Neural progenitor cell (in vitro differentiated cells): ENCODE measurements at regions not wholly inside any gene's neighbourhood (a gene's known extent, or its start where the extent isn't known, plus 50 kb on each side); places are given as distances from the start of the nearest gene placed in this dataset.
"Not testable (repeated sequence)": the region's sequence is repeated elsewhere in the genome, so short reads cannot be mapped to it uniquely, and the experiment has no call there.

Source experiments
- DNase-seq: peaks from one replicate; pipeline ENCODE4 v3.0.0-alpha.2; 2016; ENCODE audit warnings: low spot score
- H2AFZ ChIP-seq: fragments of 200-600 bp; sonication (generic); replicated peaks from 2 replicates; pipeline ENCODE4 v1.6.1; 2016; ENCODE audit warnings: antibody characterized with exemption
- H3F3A ChIP-seq: fragments of 200-600 bp; sonication (generic); 2 replicates; pipeline ENCODE4 v1.6.1; 2016; ENCODE audit warnings: antibody characterized with exemption, low read depth
- H3K27ac ChIP-seq: fragments of 200-600 bp; sonication (generic); 2 replicates; pipeline ENCODE4 v1.5.1; 2016; ENCODE audit warnings: mild to moderate bottlenecking
- H3K27me3 ChIP-seq: fragments of 200-600 bp; sonication (generic); 2 replicates; pipeline ENCODE4 v1.6.1; 2016; ENCODE audit warnings: mild to moderate bottlenecking, moderate library complexity
- H3K36me3 ChIP-seq: fragments of 200-600 bp; sonication (generic); 2 replicates; pipeline ENCODE4 v1.5.1; 2016
- H3K4me1 ChIP-seq: fragments of 200-600 bp; sonication (generic); 2 replicates; pipeline ENCODE4 v1.6.1; 2016; ENCODE audit warnings: mixed run types
- H3K4me2 ChIP-seq: fragments of 200-600 bp; sonication (generic); 2 replicates; pipeline ENCODE4 v1.6.1; 2016
- H3K4me3 ChIP-seq: fragments of 200-600 bp; sonication (generic); 2 replicates; pipeline ENCODE4 v1.5.1; 2016
- H3K79me2 ChIP-seq: fragments of 200-600 bp; sonication (generic); 2 replicates; pipeline ENCODE4 v1.6.1; 2016; ENCODE audit warnings: low read depth
- H3K9ac ChIP-seq: fragments of 200-600 bp; sonication (generic); 2 replicates; pipeline ENCODE4 v1.6.1; 2016
- H3K9me3 ChIP-seq: fragments of 200-600 bp; sonication (generic); 2 replicates; pipeline ENCODE4 v1.5.1; 2016; ENCODE audit warnings: low read depth
- H4K20me1 ChIP-seq: fragments of 200-600 bp; sonication (generic); 2 replicates; pipeline ENCODE4 v1.6.1; 2016; ENCODE audit warnings: low read depth
- H3K27ac Mint-ChIP-seq: 3 replicates; pipeline ENCODE4 v1.8.0; 2021; ENCODE audit warnings: mixed read lengths
- H3K27me3 Mint-ChIP-seq: 2 replicates; pipeline ENCODE4 v1.8.0; 2022; ENCODE audit warnings: low read depth, mild to moderate bottlenecking, inconsistent platforms, moderate library complexity, mixed read lengths; ENCODE audit not compliant: insufficient read depth
- H3K36me3 Mint-ChIP-seq: 3 replicates; pipeline ENCODE4 v1.8.0; 2021; ENCODE audit warnings: mixed read lengths
- H3K4me1 Mint-ChIP-seq: 3 replicates; pipeline ENCODE4 v1.8.0; 2021; ENCODE audit warnings: mixed read lengths
- H3K4me3 Mint-ChIP-seq: 3 replicates; pipeline ENCODE4 v1.8.0; 2021; ENCODE audit warnings: mild to moderate bottlenecking, moderate library complexity, mixed read lengths
- H3K9me3 Mint-ChIP-seq: 3 replicates; pipeline ENCODE4 v1.8.0; 2020; ENCODE audit warnings: mixed read lengths
- CTCF ChIP-seq: fragments of 200-600 bp; sonication (generic); IDR thresholded peaks from 2 replicates; pipeline ENCODE4 v1.5.1; 2017; ENCODE audit warnings: antibody characterized with exemption, mild to moderate bottlenecking
- EZH2 ChIP-seq: fragments of 200-600 bp; sonication (generic); IDR thresholded peaks from 2 replicates; pipeline ENCODE4 v1.6.1; 2017; ENCODE audit warnings: antibody characterized with exemption, mild to moderate bottlenecking, moderate library complexity
- EZH2phosphoT487 ChIP-seq: fragments of 200-600 bp; sonication (generic); IDR thresholded peaks from 2 replicates; pipeline ENCODE4 v1.6.1; 2017; ENCODE audit warnings: antibody characterized with exemption

DNA sequence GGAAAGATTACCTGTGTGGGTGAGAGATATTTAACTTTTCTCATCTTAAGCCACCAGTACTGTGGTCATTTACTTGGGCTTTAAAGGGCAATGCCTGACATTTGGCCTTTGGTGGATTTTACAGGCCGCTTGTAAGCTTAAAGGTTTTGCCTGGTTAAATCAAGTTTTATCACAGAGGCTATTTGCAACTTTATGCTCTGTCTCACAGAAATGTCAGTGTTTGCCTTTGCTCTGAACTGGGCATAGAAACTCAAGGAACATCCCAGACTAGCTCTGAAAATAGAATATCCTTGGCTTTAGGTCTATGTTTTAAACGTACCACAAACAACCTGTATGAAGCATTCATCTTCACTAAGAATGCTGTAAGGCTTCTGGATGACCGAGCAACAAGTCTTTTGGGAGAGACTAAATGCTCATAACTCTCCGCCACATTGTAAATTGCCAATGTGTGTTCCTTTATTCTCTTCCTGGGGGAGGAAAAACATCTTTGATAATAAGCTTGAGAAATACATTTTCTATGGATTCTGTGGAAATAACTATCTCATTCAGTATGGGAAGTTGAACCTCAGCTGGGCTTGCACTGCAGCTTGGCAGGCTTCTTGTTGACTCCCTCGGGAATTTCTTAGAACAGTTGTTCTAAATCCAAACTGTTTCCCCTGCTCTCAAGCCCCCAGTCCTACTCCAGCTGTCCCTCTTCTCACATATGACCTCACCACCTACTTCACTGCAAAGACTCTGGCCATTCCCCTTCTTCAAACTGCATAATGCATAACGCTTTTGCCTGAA lies 105.8 kb upstream of the WDR44 start:
- Histone ChIP-seq H4K20me1 (no peaks in the 10 kb centered on the region), H3K4me1 (no peaks in the 10 kb centered on the region), H3K27me3 (no peaks in the 10 kb centered on the region), H3K27ac (no peak overlapping the region), H3K4me2 (no peak overlapping the region), H2AFZ (no peak overlapping the region), H3K9ac (no peak overlapping the region), H3K4me3 (no peak overlapping the region), H3K36me3 (no peaks in the 10 kb centered on the region), H3K9me3 (peaks cover 9% of the 10 kb centered on the region), H3K79me2 (no peaks in the 10 kb centered on the region), H3F3A (no peaks in the 10 kb centered on the region)
- Mint-ChIP-seq H3K4me3 (no peak overlapping the region), H3K36me3 (no peaks in the 10 kb centered on the region), H3K4me1 (peaks cover 2% of the 10 kb centered on the region), H3K9me3 (peaks cover 24% of the 10 kb centered on the region), H3K27me3 (peaks cover 7% of the 10 kb centered on the region), H3K27ac (no peak overlapping the region)
- no peak for DNase-seq
- TF ChIP-seq EZH2phosphoT487 (no peak), EZH2 (no peak), CTCF (no peak)

DNA sequence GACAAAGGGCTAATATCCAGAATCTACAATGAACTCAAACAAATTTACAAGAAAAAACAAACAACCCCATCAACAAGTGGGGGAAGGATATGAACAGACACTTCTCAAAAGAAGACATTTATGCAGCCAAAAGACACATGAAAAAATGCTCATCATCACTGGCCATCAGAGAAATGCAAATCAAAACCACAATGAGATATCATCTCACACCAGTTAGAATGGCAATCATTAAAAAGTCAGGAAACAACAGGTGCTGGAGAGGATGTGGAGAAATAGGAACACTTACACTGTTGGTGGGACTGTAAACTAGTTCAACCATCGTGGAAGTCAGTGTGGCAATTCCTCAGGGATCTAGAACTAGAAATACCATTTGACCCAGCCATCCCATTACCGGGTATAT lies 98.9 kb upstream of the WDR44 start:
- H2AFZ ChIP-seq, H3F3A ChIP-seq, H3K4me3 Mint-ChIP-seq, H3K4me3 ChIP-seq, H3K4me2 ChIP-seq, H3K4me1 ChIP-seq, H3K79me2 ChIP-seq, H3K4me1 Mint-ChIP-seq, H3K27me3 ChIP-seq, H3K36me3 ChIP-seq, H3K9me3 ChIP-seq, H3K36me3 Mint-ChIP-seq, H3K27me3 Mint-ChIP-seq, H3K9ac ChIP-seq, H3K27ac Mint-ChIP-seq, H3K27ac ChIP-seq, DNase-seq, H4K20me1 ChIP-seq: not testable (repeated sequence)
- peaks cover 18% of the 10 kb centered on the region for H3K9me3 Mint-ChIP-seq

- Histone ChIP-seq H4K20me1 (no peaks in the 10 kb centered on the region), H3K4me1 (no peaks in the 10 kb centered on the region), H3K79me2 (no peaks in the 10 kb centered on the region), H3K4me3 (no peak overlapping the region), H3K9me3 (no peaks in the 10 kb centered on the region), H3K9ac (no peak overlapping the region), H3K27me3 (no peaks in the 10 kb centered on the region), H3K36me3 (no peaks in the 10 kb centered on the region), H3K4me2 (no peak overlapping the region), H3K27ac (no peak overlapping the region), H3F3A (no peaks in the 10 kb centered on the region), H2AFZ (no peak overlapping the region)
- peaks cover 9% of the 10 kb centered on the region for H3K9me3 Mint-ChIP-seq
- H3K4me3 Mint-ChIP-seq = no peak overlapping the region
- no peaks in the 10 kb centered on the region for H3K4me1 Mint-ChIP-seq
- no peaks in the 10 kb centered on the region for H3K27me3 Mint-ChIP-seq
- DNase-seq = no peak
- no peak overlapping the region for H3K27ac Mint-ChIP-seq
- TF ChIP-seq EZH2 = no peak
- no peak for TF ChIP-seq CTCF
- TF ChIP-seq EZH2phosphoT487 = no peak
- H3K36me3 Mint-ChIP-seq = no peaks in the 10 kb centered on the region
Observed at GRCh38 chrX:118249146-118249545, 96.8 kb upstream of the WDR44 start.

DNA sequence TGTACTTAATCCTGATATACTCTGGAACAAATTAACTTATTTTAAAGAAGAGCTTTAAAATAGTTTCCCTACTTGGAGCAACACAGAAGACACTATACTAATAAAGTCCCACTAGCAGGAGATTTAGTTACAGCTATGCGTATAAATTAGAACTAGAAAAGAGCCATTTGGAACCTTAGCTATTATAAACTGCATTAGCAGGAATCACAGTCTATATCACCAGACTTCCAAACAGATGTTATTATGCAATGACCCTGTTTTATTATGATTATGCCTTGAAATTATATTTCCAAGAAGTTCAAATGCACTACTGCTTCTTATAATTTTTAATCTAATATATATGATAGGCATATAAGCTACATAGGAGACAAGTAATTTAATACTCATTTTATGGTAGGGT lies 95.5 kb upstream of the WDR44 start:
- no peak overlapping the region for H3K4me3 Mint-ChIP-seq
- H3K27ac Mint-ChIP-seq = no peak overlapping the region
- Histone ChIP-seq H3K79me2 (no peaks in the 10 kb centered on the region), H3K27me3 (no peaks in the 10 kb centered on the region), H3K4me3 (no peak overlapping the region), H3K4me2 (no peak overlapping the region), H3K9me3 (no peaks in the 10 kb centered on the region), H3K9ac (no peak overlapping the region), H3K36me3 (no peaks in the 10 kb centered on the region), H2AFZ (no peak overlapping the region), H4K20me1 (no peaks in the 10 kb centered on the region), H3F3A (no peaks in the 10 kb centered on the region), H3K4me1 (no peaks in the 10 kb centered on the region), H3K27ac (no peak overlapping the region)
- no peaks in the 10 kb centered on the region for H3K27me3 Mint-ChIP-seq
- TF ChIP-seq CTCF = no peak
- no peak for TF ChIP-seq EZH2phosphoT487
- no peak for TF ChIP-seq EZH2
- no peaks in the 10 kb centered on the region for H3K4me1 Mint-ChIP-seq
- no peak for DNase-seq
- no peaks in the 10 kb centered on the region for H3K9me3 Mint-ChIP-seq
- no peaks in the 10 kb centered on the region for H3K36me3 Mint-ChIP-seq
